ENCODE measurements at regions not wholly inside any gene's neighbourhood (a gene's known extent, or its start where the extent isn't known, plus 50 kb on each side); places are given as distances from the start of the nearest gene placed in this dataset.

DNA sequence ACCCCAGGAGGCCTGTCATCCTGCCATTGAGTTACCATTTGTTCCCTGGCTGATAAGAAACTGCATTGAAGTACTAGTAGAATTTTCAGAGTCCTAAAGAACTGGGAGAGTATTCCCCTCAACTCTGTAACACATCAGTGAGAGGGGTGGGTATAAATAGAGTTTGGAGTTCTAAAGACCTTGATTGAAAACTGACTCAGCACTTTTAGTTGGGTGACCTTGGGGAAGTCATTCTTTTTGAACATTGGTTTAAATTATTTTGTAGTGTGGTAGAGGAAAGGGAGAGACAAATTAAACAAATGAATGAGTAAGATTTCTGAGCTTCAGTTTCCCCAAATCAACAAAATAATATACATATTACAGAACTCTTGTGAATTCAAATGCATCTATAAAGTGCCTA lies 344.5 kb upstream of the THBS1 start (continued):
- no peak for TF ChIP-seq AR (CRISPR knock-in tag; IDR thresholded peaks at IDR 0.05)

GRCh38 chr15:39238443-39238842 lies 342.4 kb upstream of the THBS1 start:
- Mint-ChIP-seq H3K27ac (no peak overlapping the region), H3K27me3 (ENCODE audit: low read depth) (no peaks in the 10 kb centered on the region), H3K9me3 (peaks cover under 1% of the 10 kb centered on the region; the same call in 1 of the 2 replicates), H3K4me3 (no peak overlapping the region), H3K36me3 (no peaks in the 10 kb centered on the region), H3K4me1 (0 out of 2 replicates have a peak, but pooled peaks cover 2% of the 10 kb centered on the region)
- ATAC-seq, result no peak
- TF ChIP-seq ZNF232 (CRISPR knock-in tag; IDR thresholded peaks at IDR 0.05) (no peak), HMGA2 (CRISPR knock-in tag; IDR thresholded peaks at IDR 0.05) (no peak), NR3C1 (CRISPR knock-in tag; conservative IDR thresholded peaks at IDR 0.05; ENCODE audit: low read depth) (no peak), ATF1 (CRISPR knock-in tag; IDR thresholded peaks at IDR 0.05) (no peak), USF1 (CRISPR knock-in tag; IDR thresholded peaks at IDR 0.05) (no peak), AR (CRISPR knock-in tag; IDR thresholded peaks at IDR 0.05) (no peak), ZNF138 (CRISPR knock-in tag; conservative IDR thresholded peaks at IDR 0.05) (no peak), ZNF671 (CRISPR knock-in tag; IDR thresholded peaks at IDR 0.05) (no peak), NFYB (CRISPR knock-in tag; conservative IDR thresholded peaks at IDR 0.05; ENCODE audit: low read depth) (no peak), MAX (CRISPR knock-in tag; IDR thresholded peaks at IDR 0.05) (no peak), ATF2 (CRISPR knock-in tag; IDR thresholded peaks at IDR 0.05; ENCODE audit: borderline replicate concordance, low read depth) (no peak)
- TF ChIP-seq, protein P1, sequence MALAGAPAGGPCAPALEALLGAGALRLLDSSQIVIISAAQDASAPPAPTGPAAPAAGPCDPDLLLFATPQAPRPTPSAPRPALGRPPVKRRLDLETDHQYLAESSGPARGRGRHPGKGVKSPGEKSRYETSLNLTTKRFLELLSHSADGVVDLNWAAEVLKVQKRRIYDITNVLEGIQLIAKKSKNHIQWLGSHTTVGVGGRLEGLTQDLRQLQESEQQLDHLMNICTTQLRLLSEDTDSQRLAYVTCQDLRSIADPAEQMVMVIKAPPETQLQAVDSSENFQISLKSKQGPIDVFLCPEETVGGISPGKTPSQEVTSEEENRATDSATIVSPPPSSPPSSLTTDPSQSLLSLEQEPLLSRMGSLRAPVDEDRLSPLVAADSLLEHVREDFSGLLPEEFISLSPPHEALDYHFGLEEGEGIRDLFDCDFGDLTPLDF (CRISPR knock-in tag; IDR thresholded peaks at IDR 0.05), result no peak
- TF ChIP-seq, protein P2, sequence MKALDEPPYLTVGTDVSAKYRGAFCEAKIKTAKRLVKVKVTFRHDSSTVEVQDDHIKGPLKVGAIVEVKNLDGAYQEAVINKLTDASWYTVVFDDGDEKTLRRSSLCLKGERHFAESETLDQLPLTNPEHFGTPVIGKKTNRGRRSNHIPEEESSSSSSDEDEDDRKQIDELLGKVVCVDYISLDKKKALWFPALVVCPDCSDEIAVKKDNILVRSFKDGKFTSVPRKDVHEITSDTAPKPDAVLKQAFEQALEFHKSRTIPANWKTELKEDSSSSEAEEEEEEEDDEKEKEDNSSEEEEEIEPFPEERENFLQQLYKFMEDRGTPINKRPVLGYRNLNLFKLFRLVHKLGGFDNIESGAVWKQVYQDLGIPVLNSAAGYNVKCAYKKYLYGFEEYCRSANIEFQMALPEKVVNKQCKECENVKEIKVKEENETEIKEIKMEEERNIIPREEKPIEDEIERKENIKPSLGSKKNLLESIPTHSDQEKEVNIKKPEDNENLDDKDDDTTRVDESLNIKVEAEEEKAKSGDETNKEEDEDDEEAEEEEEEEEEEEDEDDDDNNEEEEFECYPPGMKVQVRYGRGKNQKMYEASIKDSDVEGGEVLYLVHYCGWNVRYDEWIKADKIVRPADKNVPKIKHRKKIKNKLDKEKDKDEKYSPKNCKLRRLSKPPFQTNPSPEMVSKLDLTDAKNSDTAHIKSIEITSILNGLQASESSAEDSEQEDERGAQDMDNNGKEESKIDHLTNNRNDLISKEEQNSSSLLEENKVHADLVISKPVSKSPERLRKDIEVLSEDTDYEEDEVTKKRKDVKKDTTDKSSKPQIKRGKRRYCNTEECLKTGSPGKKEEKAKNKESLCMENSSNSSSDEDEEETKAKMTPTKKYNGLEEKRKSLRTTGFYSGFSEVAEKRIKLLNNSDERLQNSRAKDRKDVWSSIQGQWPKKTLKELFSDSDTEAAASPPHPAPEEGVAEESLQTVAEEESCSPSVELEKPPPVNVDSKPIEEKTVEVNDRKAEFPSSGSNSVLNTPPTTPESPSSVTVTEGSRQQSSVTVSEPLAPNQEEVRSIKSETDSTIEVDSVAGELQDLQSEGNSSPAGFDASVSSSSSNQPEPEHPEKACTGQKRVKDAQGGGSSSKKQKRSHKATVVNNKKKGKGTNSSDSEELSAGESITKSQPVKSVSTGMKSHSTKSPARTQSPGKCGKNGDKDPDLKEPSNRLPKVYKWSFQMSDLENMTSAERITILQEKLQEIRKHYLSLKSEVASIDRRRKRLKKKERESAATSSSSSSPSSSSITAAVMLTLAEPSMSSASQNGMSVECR (CRISPR knock-in tag; IDR thresholded peaks at IDR 0.05; ENCODE audit: borderline replicate concordance), result no peak
- DNase-seq (ENCODE audit: low spot score), result no peak
- ChIA-PET POLR2A (interaction anchor here (1.1 kb wide), 1 partner anchor 342 kb away, joined by 3 read pairs; the partner anchor contains the start of gene THBS1), CTCF (no interaction called here)
